Motor neuron (in vitro differentiated cells): ENCODE measurements at regions not wholly inside any gene's neighbourhood (a gene's known extent, or its start where the extent isn't known, plus 50 kb on each side); places are given as distances from the start of the nearest gene placed in this dataset.
A peak's percentile ranks its signal among the peaks of the same experiment; 100 is the strongest.

ENCODE experiments used
- ATAC-seq, 8 experiments: fragments of 200-7000 bp; cut with Tn5 transposase; replicated peaks in 6 of 8; 2 replicates each; pipeline ENCODE4 v1.8.0; 2021; ENCODE audit warnings: mild to moderate bottlenecking in 8 of 8, moderate library complexity in 8 of 8
- H3K27ac ChIP-seq, 2 donors: fragments of 250-450 bp; sonication (Bioruptor Pico); 2 replicates each; pipeline ENCODE4 v1.9.0; 2021; ENCODE audit warnings: antibody characterized with exemption in 2 of 2, mild to moderate bottlenecking in 2 of 2, moderate library complexity in 1 of 2
- H3K4me1 ChIP-seq, 2 donors: fragments of 250-450 bp; sonication (Bioruptor Pico); replicated peaks in 1 of 2; 2 replicates each; pipeline ENCODE4 v1.6.1; 2021; ENCODE audit warnings: antibody characterized with exemption in 2 of 2, mild to moderate bottlenecking in 2 of 2, moderate library complexity in 1 of 2
- H3K4me3 ChIP-seq, 5 donors: fragments of 250-450 bp; sonication (Bioruptor Pico); 2 replicates each; pipeline ENCODE4 v1.9.0; 2021; ENCODE audit warnings: antibody characterized with exemption in 5 of 5, mild to moderate bottlenecking in 5 of 5, moderate library complexity in 4 of 5
- WGBS, 10 experiments: fragments of 450-650 bp; shearing (Covaris generic); methylation state at CpG; one replicate each; pipeline ENCODE4 v1.0.0; 2022; 5-methylcytosine and 5-hydroxymethylcytosine counted together
- in situ Hi-C, 9 experiments: fragments of 400-800 bp; cut with MboI; loops; one replicate each; pipeline ENCODE4 v1.15.0; 2021; ENCODE audit warnings: low sequenced_read_pairs in 9 of 9, low pct_unique_long_range_greater_than_20kb in 2 of 9; ENCODE audit not compliant: unreplicated experiment in 9 of 9

DNA sequence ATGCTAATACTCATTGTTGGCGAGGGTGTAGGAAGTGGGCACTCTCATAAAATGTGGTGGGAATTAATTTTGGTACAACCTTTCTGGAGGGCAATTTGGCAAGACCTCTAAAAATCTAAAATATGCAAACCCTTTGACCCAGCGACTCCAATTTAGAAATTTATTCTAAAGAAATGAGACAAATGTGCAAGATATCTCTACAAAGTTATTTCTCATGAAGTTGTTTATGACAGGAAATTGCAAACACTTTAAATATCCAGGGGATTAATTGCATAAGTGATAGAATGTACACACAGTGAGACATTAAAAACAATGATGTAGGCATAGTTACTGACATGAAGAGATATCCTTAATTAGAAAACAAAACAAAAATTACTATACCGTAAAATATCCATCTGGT is 246.3 kb upstream of the MAP3K1 start:
- 14 to 92% (median 66%) methylated on average over 1 to 3 of the region's 3 CpGs; no CpG with 5 or more reads in 1 of the 10 experiments for WGBS, 10 experiments

DNA sequence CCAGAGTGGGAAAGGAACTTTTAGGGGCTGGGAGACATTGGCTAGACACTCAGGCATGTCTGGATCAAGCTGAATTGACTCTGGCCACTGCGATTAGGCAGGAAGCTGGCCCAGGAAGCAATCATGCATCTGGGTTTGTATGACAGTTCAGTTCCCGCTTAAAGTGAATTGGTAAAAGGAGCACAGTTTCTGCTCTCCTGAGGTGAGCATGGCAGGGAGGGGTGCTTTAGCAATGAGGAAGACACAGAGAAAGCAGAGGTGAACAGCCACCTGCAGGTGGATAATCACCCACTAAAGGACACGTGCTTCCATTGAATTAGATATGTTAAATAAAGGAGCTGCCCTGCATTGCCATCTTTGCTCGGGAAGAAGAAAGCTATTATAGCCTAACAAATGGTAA is 248.1 kb upstream of the MAP3K1 start:
- ATAC-seq: no peak
- H3K27ac ChIP-seq: no peak overlapping the region
- 49 to 94% (median 72%) methylated on average over 1 to 4 of the region's 4 CpGs; no CpG with 5 or more reads in 3 of the 10 experiments for WGBS, 10 experiments
- H3K4me1 ChIP-seq: peaks cover 10 to 12% of the 10 kb centered on the region in 2 donors
- in situ Hi-C loops: no loop called here
- no peak overlapping the region for H3K4me3 ChIP-seq

More for the DNA sequence above, 246.3 kb upstream of the MAP3K1 start:
- no peak for ATAC-seq
- no peak overlapping the region for H3K4me3 ChIP-seq
- peaks cover 10 to 12% of the 10 kb centered on the region in 2 donors for H3K4me1 ChIP-seq
- in situ Hi-C loops: no loop called here
- no peak overlapping the region for H3K27ac ChIP-seq

DNA sequence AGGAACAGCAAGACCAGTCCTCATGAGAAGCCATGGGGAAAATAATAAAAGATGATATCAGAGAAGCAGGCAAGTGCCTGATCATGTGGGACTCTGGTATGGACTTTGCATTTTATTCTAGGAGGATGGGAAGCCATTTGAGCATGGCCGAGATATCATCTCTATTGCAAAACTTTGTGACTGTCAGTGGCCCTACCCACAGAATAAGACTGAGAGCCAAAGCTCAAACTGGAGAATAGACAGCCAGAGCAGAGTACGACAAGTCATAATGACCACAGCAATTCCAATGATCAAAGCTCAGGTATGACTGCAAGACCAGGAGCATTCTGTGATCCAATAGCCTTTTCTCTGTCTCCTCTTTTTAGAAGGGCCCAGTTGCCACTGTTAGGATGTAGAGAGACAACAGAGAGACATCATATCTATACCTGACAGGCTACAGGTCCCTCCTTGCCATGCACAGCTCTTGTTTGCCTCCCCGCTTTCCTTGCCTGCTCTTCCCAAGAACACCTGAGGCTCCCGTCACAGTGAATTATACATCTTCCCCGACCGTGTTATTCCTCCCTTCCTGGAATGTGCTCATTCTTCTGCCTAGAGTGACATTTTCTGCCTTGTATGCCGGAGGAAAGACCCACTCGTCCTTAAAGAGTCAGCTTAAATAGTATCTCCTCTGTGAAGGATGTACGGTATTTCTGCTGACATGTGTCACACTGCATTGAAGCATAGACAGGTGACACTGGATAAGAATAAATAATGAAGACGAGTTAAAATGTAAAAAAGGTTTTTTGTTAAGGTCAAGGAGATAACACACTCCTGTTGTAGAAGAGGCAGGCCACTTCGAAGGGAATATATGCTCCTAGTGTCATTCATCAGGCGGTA is 248.7 kb upstream of the MAP3K1 start:
- 58 to 100% (median 82%) methylated on average over 1 to 11 of the region's 12 CpGs for WGBS, 10 experiments
- no peak overlapping the region for H3K4me3 ChIP-seq
- ATAC-seq: no peak
- no peak overlapping the region for H3K27ac ChIP-seq
- H3K4me1 ChIP-seq: peaks cover 10 to 12% of the 10 kb centered on the region in 2 donors
- in situ Hi-C loops: no loop called here

DNA sequence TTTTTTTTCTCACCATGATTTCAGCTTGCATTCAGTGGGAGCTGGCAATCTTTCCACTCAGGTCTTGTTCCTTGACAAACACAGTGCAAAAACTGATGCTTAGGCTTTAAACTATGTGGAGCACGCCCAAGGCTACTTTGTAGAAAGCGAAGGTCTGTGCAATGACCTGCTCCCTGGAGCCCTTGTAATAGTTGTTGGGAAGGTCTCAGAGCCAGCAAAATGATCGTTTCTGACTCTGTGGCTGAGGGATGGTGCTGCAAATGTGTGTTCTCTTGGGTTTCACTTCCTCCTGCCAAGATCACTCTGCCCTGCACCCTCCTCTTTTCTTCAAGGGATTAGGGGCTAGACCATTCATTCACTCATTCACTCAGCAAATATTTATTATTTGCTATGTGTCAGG is 249.7 kb upstream of the MAP3K1 start:
- in situ Hi-C loops: no loop called here
- Histone ChIP-seq H3K4me3 (no peak overlapping the region), H3K27ac (no peak overlapping the region), H3K4me1 (peaks cover 10 to 12% of the 10 kb centered on the region in 2 donors)
- ATAC-seq: peak in 2 of 8 experiments; percentile 8 to 12
- 0 to 79% (median 69%) methylated on average over 1 to 3 of the region's 3 CpGs; no CpG with 5 or more reads in 2 of the 10 experiments for WGBS, 10 experiments

DNA sequence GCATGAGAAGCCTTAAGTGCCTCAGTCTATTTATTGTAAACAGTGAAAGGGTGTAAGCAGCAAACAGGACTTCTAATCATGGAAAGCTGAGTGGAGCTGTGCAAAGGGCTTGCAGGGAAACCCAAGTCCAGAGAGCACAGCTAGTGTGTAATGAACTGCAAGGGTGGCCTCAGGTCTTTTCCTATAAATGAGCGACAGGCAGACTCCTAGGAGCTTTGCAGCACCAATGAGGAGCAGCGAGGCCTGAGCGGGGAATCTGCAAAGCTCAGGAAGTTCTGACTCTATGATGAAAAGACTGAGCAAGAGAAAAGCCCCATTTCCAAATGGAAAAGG is 250.1 kb upstream of the MAP3K1 start:
- WGBS, 10 experiments: 37 to 92% (median 66%) methylated on average over 2 to 3 of the region's 3 CpGs; no CpG with 5 or more reads in 6 of the 10 experiments
- ATAC-seq: peak in 2 of 8 experiments; percentile 14 to 17
- H3K27ac ChIP-seq: no peak overlapping the region
- peaks cover 10 to 12% of the 10 kb centered on the region in 2 donors for H3K4me1 ChIP-seq
- in situ Hi-C loops: no loop called here
- H3K4me3 ChIP-seq: no peak overlapping the region

DNA sequence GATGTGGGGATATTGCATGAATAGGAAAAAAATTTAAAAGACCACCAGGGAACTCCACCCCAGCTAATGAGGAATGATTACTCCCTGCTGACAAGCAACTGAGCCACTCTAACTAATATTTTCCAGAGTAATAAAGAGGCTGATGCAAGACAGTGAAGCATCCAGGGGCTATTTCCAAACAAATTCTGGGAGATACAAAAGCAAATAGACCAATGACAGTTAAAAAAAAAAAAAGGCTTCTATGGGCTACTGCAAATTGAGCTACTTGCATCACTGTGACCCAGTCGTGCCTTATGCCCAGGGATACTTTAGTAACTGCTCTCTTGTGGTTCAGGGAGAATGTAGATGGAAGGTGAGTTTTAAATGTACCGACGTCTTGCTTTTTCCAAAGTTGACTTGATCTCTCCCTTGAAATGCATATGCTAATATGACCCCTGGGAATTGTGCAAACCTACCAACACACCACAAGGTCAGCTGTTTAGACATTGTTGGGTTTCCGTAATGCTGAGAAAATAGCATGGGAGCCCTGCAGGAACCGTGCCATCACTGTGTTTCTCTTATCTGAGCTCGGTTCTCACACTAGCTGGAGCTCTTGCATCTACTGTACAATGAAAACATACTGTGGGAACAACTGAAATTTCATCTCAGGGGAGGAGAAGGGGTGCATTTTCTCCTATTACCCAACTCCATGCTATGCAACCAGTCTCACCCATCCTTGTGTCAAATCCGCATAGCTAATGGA is 250.6 kb upstream of the MAP3K1 start:
- peaks cover 10 to 12% of the 10 kb centered on the region in 2 donors for H3K4me1 ChIP-seq
- 17 to 90% (median 57%) methylated on average over 1 to 7 of the region's 7 CpGs; no CpG with 5 or more reads in 1 of the 10 experiments for WGBS, 10 experiments
- no peak overlapping the region for H3K27ac ChIP-seq
- H3K4me3 ChIP-seq: no peak overlapping the region
- in situ Hi-C loops: no loop called here
- peak in 7 of 8 experiments; percentile 48 to 86 (median 79) for ATAC-seq

DNA sequence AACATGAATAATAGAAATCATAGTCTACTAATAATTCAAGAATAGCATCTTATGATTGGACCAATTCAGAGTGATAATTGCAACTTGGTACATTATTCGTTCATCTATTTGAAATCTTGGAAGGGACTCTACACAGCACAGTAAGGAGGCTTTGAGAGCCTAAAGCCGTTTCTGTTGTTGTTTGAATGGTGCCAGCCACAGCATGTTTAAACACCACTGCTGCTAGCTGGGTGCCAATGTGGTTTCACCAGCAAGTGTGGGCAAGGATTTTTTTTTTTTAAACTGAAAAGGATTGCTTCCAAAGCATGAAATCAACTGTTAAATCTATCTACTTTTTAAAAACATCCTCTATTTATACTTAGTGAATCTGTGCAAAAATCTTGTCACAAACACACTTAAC is 253.9 kb upstream of the MAP3K1 start:
- ATAC-seq: no peak
- 15 to 88% (median 67%) methylated on average over 1 to 2 of the region's 2 CpGs; no CpG with 5 or more reads in 1 of the 10 experiments for WGBS, 10 experiments
- Histone ChIP-seq H3K27ac (no peak overlapping the region), H3K4me1 (peaks cover 10 to 12% of the 10 kb centered on the region in 2 donors), H3K4me3 (no peak overlapping the region)
- in situ Hi-C loops: no loop called here

DNA sequence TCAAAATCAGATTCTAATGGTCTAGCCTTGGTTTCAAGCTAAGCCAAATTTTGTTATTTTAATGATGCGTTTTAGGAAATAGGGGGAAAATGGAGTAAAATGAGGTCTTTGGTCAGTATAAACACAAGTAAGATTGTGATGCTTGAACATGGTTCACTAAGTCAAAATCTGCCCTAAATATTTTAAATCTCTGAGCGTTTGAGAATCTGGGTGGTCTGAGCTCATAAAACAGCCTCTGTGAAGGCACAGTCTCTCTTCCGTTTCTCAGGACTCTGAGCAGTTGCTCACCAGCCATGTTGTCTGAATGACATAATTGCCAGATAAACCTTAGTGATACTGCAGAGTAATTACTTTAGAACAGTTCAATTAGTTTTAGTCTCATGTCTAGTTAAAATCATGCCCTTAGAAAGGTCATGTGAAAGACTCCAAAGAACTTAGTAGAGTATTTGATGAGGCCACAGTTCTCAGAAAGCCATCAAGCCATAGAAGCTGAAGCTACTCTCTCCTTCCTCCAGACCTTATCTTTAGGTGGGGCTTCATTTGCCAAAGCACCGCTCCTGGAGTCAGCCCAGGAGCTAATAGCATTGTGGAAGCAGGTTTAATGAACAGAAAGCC is 257.1 kb upstream of the MAP3K1 start:
- no peak for ATAC-seq
- in situ Hi-C loops: no loop called here
- Histone ChIP-seq H3K4me1 (no peaks in the 10 kb centered on the region), H3K27ac (no peak overlapping the region), H3K4me3 (no peak overlapping the region)
- 60 to 100% (median 91%) methylated on average over 1 to 4 of the region's 4 CpGs; no CpG with 5 or more reads in 1 of the 10 experiments for WGBS, 10 experiments

DNA sequence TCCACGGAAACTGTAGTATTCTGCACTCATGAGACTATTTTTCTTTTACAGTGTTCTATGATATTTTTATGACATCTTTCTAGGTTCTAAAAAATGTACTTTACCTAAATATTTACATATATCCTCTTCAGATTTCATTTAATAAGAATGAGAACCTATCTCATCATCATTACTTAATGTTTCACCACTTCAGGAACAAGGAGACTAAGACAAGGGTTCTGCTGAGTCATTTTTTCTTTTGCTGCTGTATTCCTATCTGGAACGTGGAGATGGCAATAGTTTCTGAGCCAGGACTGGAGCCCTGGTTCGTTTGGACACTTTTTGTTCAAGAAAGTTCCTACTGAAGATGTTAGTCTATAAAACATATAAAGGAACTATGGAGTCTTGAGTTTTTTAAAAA is 258.2 kb upstream of the MAP3K1 start:
- in situ Hi-C loops: no loop called here
- H3K4me3 ChIP-seq: no peak overlapping the region
- 6 to 80% (median 65%) methylated on average over 1 to 3 of the region's 3 CpGs for WGBS, 10 experiments
- no peaks in the 10 kb centered on the region for H3K4me1 ChIP-seq
- no peak overlapping the region for H3K27ac ChIP-seq
- ATAC-seq: peak in 2 of 8 experiments; percentile 39 to 60

DNA sequence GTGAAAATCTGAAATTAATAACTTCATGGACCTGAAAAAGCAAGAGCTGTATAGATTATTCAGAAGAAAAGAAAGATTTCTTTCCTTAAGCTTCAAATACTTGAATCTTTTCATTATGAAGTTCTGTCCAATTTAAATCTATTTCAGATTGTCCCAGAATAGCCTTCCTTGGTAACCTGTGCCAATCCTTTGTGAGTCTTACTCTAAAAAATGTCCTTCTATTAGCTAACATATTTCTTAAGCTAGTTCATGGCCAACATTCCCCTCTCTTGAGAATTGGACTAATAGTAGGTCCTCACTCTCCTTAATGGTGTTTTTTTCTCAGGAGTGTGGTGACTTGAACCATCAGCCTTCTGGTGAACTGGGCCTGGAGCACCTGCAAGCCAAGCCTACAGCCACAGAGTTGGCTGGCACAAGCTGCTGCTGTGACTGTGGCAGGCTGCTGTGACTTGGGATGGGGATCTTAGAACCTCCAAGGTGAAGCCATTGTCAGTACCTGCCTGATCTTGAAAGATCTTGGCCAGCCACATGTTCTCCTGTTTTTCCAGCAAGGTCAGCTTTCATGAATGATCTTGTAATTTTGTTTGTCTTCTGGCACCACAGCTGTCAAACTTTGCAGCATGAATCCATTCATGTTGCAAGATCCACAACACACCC is 262.6 kb upstream of the MAP3K1 start:
- no peak for ATAC-seq
- H3K4me1 ChIP-seq: no peaks in the 10 kb centered on the region
- H3K27ac ChIP-seq: no peak overlapping the region
- no peak overlapping the region for H3K4me3 ChIP-seq
- in situ Hi-C loops: no loop called here

DNA sequence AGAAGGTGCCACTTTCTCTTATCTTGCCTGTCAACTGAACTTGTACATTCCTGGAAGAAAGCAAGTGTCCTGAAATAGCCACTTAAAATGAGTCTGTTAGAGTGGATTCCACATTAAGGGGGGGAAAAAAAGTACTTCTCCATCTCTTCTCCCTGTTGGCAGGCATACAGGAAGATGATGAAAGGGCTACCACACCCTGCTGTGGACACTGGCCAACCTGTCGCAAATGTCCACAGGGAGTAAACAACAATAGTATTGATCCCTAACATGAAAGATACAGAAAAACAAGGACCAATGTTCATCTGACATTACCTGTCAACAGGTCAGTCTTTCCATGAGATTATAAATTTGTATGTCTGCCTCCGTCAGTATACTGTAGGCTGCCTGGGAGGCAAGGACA is 265.1 kb upstream of the MAP3K1 start:
- ATAC-seq: no peak
- Histone ChIP-seq H3K4me3 (no peak overlapping the region), H3K4me1 (peaks cover 0 to 6% of the 10 kb centered on the region in 2 donors), H3K27ac (no peak overlapping the region)
- 0 to 100% (median 85%) methylated on average over 1 to 2 of the region's 2 CpGs; no CpG with 5 or more reads in 3 of the 10 experiments for WGBS, 10 experiments
- in situ Hi-C loops: no loop called here

DNA sequence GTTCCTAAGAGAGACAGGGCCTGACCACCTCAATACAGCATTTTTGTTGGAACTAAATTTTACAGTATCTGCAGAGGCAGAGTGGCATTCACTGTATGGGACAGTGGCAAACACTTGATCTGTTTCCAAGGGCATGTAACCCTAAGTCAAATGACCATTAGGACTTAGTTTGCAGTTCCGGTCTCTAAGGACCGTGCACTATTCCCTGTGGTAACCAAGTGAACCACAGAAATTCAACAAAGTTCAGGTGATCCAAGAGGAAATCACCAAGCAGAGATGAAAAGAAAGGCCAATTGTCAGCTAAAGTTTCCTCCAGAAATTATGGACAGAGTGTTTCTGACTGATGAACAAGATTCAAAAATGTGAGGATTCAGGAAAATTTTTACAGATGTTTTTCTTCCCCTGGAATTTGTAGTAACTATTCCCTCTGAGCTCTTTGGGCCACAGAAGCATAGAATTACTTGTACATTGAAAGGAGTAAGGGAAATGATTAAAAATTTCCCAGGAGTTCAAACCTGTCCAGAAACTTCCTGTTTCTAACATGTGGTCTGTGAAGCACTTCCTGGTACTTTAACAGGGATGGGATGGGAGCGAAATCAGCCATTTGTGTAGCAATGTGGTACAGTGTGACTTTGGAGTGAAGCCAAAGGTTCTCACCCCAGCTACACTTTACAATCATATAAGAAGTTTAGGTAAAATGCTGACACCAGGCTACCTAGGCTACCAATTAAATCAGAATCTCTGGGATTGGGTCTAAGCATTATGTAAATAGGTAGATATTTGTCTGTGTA is 266.1 kb upstream of the MAP3K1 start:
- in situ Hi-C loops: no loop called here
- Histone ChIP-seq H3K4me1 (peaks cover 0 to 6% of the 10 kb centered on the region in 2 donors), H3K27ac (no peak overlapping the region), H3K4me3 (no peak overlapping the region)
- no peak for ATAC-seq
- WGBS, 10 experiments: 63 to 100% (median 92%) methylated on average over 1 to 3 of the region's 3 CpGs; no CpG with 5 or more reads in 3 of the 10 experiments
